Activated naive CD4-positive, alpha-beta T cell treated with anti-CD3 and anti-CD28 coated beads for 36 hours (primary cell): ENCODE measurements at regions not wholly inside any gene's neighbourhood (a gene's known extent, or its start where the extent isn't known, plus 50 kb on each side); places are given as distances from the start of the nearest gene placed in this dataset.
"Not testable (repeated sequence)": the region's sequence is repeated elsewhere in the genome, so short reads cannot be mapped to it uniquely, and the experiment has no call there.

Source experiments
- CTCF ChIA-PET: fragments of 350-600 bp; sonication (Branson Sonifier 250); formaldehyde crosslinking; loops from one replicate; lab custom pipeline; 2021; ENCODE audit warnings: antibody characterized with exemption; lab: Charles Lee
- DNase-seq: peaks from one replicate; pipeline ENCODE4 v3.0.0-alpha.2; 2020
- H3K27ac Mint-ChIP-seq: one replicate; pipeline ENCODE4 v1.8.0; 2021; ENCODE audit warnings: mild to moderate bottlenecking, mixed read lengths
- H3K27me3 Mint-ChIP-seq: one replicate; pipeline ENCODE4 v1.8.0; 2021; ENCODE audit warnings: low read depth, mixed read lengths
- H3K36me3 Mint-ChIP-seq: one replicate; pipeline ENCODE4 v1.8.0; 2021; ENCODE audit warnings: low read depth, mixed read lengths
- H3K4me1 Mint-ChIP-seq: one replicate; pipeline ENCODE4 v1.8.0; 2021; ENCODE audit warnings: low read depth, mixed read lengths
- H3K4me3 Mint-ChIP-seq: one replicate; pipeline ENCODE4 v1.8.0; 2021; ENCODE audit warnings: mild to moderate bottlenecking, moderate library complexity, mixed read lengths
- H3K9me3 Mint-ChIP-seq: one replicate; pipeline ENCODE4 v1.8.0; 2021; ENCODE audit warnings: mixed read lengths
- intact Hi-C: fragments of 100-400 bp; cut with micrococcal nuclease; formaldehyde crosslinking; loops from one replicate; pipeline ENCODE4 v1.15.1; 2023

DNA sequence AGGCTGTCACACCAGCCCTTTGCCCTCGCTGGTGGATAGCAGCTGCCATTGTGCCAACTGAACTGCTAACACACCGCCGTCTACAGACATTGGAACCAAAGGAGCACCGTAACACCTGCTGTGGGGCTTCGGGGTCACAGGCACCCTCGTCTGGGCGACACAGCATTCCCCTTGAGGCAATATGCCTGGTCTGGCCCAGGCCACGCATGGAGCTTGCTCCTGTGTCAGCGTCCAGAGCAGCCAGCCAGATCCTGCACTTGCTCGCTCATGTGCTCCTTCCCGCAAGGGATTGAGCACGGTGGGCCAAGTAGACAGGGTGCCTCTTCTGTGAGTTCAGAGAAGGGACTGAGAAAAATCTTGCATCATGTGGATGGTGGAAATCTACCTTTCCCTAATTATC, 314.6 kb upstream of the PLD5 start:
- CTCF ChIA-PET = no interaction called here
- intact Hi-C loops = no loop called here
- no peaks in the 10 kb centered on the region for H3K4me1 Mint-ChIP-seq

DNA sequence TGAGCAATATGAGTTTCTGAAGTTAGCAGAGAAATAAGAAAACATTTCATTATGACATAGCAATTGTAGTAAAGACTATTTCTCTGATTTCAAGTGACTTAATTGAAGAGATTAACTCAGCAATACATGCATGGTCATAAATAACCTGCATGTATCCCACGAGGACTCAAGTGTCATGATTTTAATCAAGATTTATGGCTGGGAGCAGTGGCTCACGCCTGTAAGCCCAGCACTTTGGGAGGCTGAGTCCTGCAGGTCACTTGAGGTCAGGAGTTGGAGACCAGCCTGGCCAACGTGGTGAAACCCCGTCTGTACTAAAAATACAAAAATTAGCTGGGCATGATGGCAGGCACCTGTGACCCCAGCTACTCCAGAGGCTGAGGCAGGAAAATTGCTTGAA, 311.9 kb upstream of the PLD5 start:
- no peaks in the 10 kb centered on the region for H3K36me3 Mint-ChIP-seq
- DNase-seq = no peak
- no peaks in the 10 kb centered on the region for H3K4me1 Mint-ChIP-seq
- no peaks in the 10 kb centered on the region for H3K27me3 Mint-ChIP-seq
- intact Hi-C loops = no loop called here
- CTCF ChIA-PET = no interaction called here
- H3K4me3 Mint-ChIP-seq = no peak overlapping the region
- peaks cover 3% of the 10 kb centered on the region for H3K9me3 Mint-ChIP-seq
- H3K27ac Mint-ChIP-seq = no peak overlapping the region

More for the DNA sequence above, 314.6 kb upstream of the PLD5 start:
- H3K27ac Mint-ChIP-seq = no peak overlapping the region
- no peak for DNase-seq
- H3K4me3 Mint-ChIP-seq = no peak overlapping the region
- no peaks in the 10 kb centered on the region for H3K36me3 Mint-ChIP-seq
- H3K9me3 Mint-ChIP-seq = peaks cover 5% of the 10 kb centered on the region
- no peaks in the 10 kb centered on the region for H3K27me3 Mint-ChIP-seq

DNA sequence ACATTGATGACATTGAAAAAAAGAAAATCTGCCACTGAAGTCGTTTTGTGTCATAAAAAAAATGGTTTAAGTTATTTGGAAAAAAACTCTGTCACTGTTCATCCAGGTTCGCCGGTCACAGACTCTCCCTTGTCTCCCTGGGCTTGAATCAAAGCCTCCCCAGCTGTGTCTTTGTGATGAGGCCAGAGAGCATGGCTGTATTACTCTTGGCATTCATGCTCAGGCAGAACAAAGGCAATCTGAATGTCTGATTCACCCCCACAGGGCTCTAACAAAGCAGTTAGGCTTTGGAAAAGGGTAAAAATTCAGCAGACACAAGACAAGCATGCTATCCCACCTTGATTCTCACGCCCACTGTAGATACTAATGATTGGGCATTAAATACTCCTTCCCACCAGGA, 304.3 kb upstream of the PLD5 start:
- Mint-ChIP-seq H3K36me3 (no peaks in the 10 kb centered on the region), H3K4me3 (no peak overlapping the region), H3K27me3 (peaks cover 3% of the 10 kb centered on the region), H3K9me3 (peaks cover 4% of the 10 kb centered on the region), H3K27ac (no peak overlapping the region), H3K4me1 (no peaks in the 10 kb centered on the region)
- no peak for DNase-seq
- CTCF ChIA-PET = no interaction called here
- intact Hi-C loops = no loop called here

DNA sequence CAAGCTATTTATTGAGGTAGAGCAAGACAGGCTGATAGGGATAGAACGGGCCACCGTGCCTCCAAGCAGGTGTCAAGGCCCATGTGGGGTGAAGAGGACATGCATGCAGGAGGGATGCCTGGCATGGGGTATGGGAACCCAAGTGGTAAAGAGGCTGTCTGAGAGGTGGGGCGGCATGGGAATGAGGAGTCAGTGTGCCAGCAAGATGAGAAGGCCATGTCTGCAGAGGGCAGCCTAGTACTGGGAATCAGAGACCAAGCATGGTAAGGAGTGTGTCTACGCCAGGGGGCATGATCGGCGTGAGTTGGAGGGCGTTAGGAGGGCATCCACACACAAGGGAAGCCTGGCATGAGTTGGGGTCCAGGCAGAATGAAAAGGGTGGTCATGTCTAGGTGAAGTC, 303.7 kb upstream of the PLD5 start:
- Mint-ChIP-seq H3K27me3 (peaks cover 3% of the 10 kb centered on the region), H3K36me3 (no peaks in the 10 kb centered on the region), H3K9me3 (peaks cover 4% of the 10 kb centered on the region), H3K4me3 (no peak overlapping the region), H3K27ac (no peak overlapping the region), H3K4me1 (no peaks in the 10 kb centered on the region)
- no peak for DNase-seq
- intact Hi-C loops = no loop called here
- CTCF ChIA-PET = no interaction called here

DNA sequence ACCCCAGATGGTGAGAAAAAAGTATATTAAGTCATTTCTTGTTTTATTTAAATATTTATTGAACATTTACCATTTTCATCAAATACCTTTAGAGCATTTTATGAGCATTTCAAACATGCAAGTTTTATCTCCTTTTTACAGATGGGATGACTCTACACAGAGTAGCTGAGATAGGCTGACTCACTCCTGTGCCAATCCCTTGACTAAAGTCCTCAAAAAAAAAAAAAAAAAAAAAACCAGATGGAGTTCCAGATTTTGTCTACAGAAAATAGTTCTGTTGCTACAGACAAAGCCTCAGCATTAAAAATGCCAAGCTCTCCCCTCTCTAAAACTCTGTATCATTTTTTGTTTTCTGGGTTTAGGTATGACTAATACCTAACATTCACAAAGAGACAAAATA, 303.0 kb upstream of the PLD5 start:
- intact Hi-C loops = no loop called here
- CTCF ChIA-PET = no interaction called here
- no peaks in the 10 kb centered on the region for H3K36me3 Mint-ChIP-seq
- H3K4me3 Mint-ChIP-seq = no peak overlapping the region
- no peaks in the 10 kb centered on the region for H3K4me1 Mint-ChIP-seq
- H3K9me3 Mint-ChIP-seq = peaks cover 4% of the 10 kb centered on the region
- no peak overlapping the region for H3K27ac Mint-ChIP-seq
- H3K27me3 Mint-ChIP-seq = peaks cover 3% of the 10 kb centered on the region
- no peak for DNase-seq

DNA sequence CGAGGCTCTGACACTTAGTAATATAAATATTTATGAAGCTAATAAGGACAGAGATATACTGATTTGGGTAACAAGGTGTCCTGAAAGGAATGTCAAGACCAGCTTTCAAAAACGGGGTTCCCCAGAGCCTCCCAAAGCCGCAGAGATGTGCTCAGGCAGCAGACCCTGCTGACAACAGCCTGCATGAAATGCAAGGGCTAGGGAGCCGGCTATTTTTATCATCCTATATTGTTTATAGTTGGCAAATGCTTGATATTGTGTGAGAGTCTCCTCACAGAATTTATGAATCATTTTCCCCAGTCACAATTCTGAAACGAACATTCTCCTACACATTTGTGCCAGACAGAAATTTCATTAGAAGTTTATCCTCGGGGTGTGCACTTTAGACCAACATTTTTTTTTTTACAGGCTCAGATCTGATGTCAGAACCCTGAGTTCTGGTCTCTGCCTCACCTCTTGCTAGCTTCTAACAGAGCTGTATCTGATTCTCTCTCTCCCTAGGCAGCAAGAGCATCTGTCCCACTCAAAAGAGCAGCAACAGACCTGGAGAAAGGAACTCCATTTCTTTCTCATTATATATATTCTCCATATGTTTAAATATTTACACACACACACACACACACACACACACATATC, 302.3 kb upstream of the PLD5 start:
- no peak for DNase-seq
- intact Hi-C loops = no loop called here
- peaks cover 4% of the 10 kb centered on the region for H3K9me3 Mint-ChIP-seq
- no peak overlapping the region for H3K27ac Mint-ChIP-seq
- H3K4me1 Mint-ChIP-seq = no peaks in the 10 kb centered on the region
- no peaks in the 10 kb centered on the region for H3K36me3 Mint-ChIP-seq
- CTCF ChIA-PET = no interaction called here
- H3K27me3 Mint-ChIP-seq = peaks cover 3% of the 10 kb centered on the region
- no peak overlapping the region for H3K4me3 Mint-ChIP-seq

DNA sequence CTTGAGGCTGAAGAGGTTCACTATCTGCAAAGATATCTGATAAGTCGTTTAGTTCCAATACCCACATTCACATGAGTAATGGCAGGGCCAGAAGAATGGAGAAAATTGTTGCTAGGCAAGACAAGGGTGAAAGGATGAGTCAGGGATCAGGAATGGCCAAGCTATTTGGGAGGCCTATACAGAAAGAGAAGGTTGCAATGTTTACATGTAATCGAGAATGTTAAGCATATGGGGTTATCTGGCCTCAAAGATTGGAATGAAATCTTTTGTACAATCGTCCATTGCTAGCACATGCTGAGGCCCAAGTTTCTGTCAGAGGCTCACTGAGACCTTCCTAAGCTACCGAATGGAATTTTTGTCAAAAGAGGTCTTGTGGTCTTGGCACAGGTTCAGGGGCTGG, 299.9 kb upstream of the PLD5 start:
- CTCF ChIA-PET = no interaction called here
- no peaks in the 10 kb centered on the region for H3K36me3 Mint-ChIP-seq
- H3K9me3 Mint-ChIP-seq = no peaks in the 10 kb centered on the region
- no peak overlapping the region for H3K4me3 Mint-ChIP-seq
- H3K4me1 Mint-ChIP-seq = no peaks in the 10 kb centered on the region
- H3K27ac Mint-ChIP-seq = no peak overlapping the region
- no peak for DNase-seq
- intact Hi-C loops = no loop called here
- H3K27me3 Mint-ChIP-seq = peaks cover 3% of the 10 kb centered on the region

DNA sequence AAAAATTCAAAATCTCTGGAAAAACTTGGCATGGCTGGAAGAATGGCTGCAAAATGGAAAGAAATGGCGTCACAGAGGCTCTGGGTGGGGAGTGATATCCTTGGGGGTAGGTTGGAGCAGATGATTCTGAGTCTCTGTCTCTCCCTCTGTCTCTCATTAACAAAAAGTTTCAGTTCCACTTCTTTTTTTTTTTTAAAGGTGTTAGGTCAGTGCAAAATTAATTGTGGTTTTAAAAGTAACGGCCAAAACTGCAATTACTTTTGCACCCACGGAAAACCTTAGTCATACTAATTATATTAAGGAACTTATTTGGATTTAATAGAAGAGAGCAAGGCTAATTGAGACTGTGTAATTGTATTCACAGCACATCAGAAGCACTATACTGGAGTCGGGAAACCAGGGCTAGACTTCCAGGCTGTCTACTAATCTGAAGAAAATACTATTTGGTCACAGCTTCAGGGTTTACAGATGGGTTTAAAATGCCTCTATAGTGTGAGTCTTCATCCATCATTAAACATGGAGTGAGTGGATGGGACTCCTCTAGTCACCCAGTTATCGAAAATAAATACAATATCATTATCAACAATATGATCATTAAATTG, 289.1 kb upstream of the PLD5 start:
- CTCF ChIA-PET = no interaction called here
- no peak for DNase-seq
- Mint-ChIP-seq H3K36me3 (no peaks in the 10 kb centered on the region), H3K4me1 (no peaks in the 10 kb centered on the region), H3K4me3 (no peak overlapping the region), H3K27ac (no peak overlapping the region), H3K27me3 (peaks cover 17% of the 10 kb centered on the region), H3K9me3 (no peaks in the 10 kb centered on the region)
- intact Hi-C loops = no loop called here

DNA sequence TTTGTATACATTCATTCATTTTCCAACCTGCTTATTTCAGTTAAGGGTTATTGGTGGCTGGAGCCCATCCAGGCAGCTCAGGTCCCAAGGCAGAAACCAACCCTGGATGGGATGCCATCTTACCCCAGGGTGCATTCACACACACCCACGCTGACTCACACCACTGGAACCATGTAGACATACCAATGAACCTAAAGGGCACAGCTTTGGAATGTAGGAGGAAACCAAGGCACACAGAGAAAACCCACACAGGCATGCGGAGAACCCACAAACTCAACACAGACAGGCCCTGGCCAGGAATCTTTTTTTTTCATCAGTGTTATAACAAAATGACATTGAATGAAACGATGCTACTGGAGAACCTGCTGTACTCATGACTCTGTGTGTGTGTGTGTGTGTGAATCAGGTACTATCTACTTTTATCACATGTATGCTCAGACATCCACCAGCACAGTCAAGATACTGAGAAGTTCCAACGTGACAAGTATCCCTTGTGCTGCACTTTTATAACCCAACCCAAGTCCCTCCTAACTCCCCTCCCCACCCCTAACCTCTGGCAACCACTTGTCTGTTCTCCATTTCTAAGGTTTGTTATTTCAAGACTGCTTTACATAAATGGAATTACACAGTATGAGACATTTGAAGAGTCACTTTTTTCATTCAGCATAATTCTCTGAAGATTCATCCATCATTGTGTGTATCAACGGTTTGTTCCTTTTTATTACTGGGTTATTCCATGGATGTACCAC, 286.8 kb upstream of the PLD5 start:
- DNase-seq = no peak
- Mint-ChIP-seq H3K27me3 (peaks cover 15% of the 10 kb centered on the region), H3K4me3 (no peak overlapping the region), H3K9me3 (no peaks in the 10 kb centered on the region), H3K27ac (no peak overlapping the region), H3K4me1 (no peaks in the 10 kb centered on the region), H3K36me3 (no peaks in the 10 kb centered on the region)
- intact Hi-C loops = no loop called here
- CTCF ChIA-PET = no interaction called here

DNA sequence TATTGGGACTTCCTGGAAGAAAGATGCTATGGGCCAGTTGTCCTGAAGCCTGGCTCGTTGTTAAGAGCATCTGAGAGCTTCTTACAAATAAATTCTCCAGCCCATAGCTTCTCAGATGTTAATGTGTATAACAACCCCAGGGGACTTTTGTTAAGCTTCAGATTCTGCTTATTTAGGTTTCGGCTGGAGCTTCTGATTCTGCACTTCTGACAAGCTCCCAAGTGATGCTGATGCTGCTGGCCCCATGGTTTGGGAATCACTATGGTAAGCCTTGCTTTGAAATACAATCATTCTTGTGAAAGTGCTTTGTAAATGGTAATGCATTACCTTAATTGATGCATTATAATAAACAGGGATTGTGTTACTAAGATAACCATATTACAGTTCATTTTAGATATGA, 281.8 kb upstream of the PLD5 start:
- H3K4me3 Mint-ChIP-seq = no peak overlapping the region
- H3K9me3 Mint-ChIP-seq = no peaks in the 10 kb centered on the region
- no peak for DNase-seq
- H3K4me1 Mint-ChIP-seq = no peaks in the 10 kb centered on the region
- CTCF ChIA-PET = no interaction called here
- intact Hi-C loops = no loop called here
- no peaks in the 10 kb centered on the region for H3K36me3 Mint-ChIP-seq
- no peak overlapping the region for H3K27ac Mint-ChIP-seq
- no peaks in the 10 kb centered on the region for H3K27me3 Mint-ChIP-seq

DNA sequence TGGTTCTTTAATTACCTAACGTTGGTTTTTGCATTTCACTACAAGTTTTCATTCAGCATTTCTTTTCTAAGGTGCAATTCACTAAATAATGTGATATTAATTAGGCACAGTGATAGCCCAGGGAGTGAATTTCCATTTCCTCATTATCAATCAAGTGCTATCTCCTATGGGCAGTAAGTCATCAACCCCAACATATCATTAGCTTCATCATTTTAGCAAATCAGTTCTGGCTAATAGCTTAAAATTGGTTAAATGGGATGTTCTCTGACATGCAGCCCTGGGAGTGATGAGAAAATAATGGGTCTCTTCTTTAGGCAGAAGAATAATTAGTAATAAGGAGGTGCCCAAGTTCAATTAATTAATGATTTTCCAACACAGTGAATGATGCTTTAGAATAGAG, 280.9 kb upstream of the PLD5 start:
- H3K27me3 Mint-ChIP-seq, H3K4me1 Mint-ChIP-seq, CTCF ChIA-PET, DNase-seq, H3K4me3 Mint-ChIP-seq, H3K36me3 Mint-ChIP-seq, intact Hi-C loops, H3K27ac Mint-ChIP-seq, H3K9me3 Mint-ChIP-seq: not testable (repeated sequence)

DNA sequence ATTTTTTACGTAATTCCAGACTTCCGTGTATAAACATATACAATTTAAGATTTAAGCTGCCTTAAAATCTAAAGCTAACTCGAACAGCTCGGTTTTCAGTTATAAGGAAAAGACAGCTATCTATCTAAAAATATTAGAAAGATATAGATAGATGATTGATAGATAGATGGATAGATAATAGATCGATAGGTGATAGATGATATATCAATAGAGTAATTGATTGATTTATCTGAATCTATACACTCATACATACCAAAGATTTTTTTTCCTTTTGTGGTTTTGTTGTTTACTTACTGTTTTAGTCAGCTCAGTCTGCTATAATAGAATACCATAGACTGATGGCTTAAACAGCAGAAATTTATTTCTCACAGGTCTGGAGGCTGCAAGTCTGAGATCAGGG, 278.5 kb upstream of the PLD5 start:
- H3K9me3 Mint-ChIP-seq = no peaks in the 10 kb centered on the region
- no peak for DNase-seq
- CTCF ChIA-PET = no interaction called here
- no peak overlapping the region for H3K27ac Mint-ChIP-seq
- no peak overlapping the region for H3K4me3 Mint-ChIP-seq
- no peaks in the 10 kb centered on the region for H3K36me3 Mint-ChIP-seq
- H3K27me3 Mint-ChIP-seq = peaks cover 3% of the 10 kb centered on the region
- intact Hi-C loops = no loop called here
- H3K4me1 Mint-ChIP-seq = no peaks in the 10 kb centered on the region

DNA sequence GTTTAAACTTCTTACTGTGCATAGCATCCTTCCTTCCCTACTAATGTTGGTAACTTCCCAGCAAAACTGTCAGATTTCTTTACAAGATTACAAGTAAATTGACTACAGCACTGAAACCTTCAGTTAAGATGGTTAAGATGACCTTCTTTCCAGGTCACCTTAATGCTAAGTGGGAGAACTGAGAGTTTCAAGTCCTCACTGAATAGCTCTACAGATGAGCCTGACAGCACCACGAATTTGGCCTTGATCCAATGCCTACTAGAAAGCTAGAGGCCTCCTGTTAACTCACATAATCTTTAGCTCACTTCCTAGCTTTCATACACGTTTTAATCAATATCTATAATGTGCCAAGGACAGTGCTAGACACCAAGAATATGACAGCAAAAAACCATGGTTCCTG, 276.0 kb upstream of the PLD5 start:
- no peaks in the 10 kb centered on the region for H3K4me1 Mint-ChIP-seq
- CTCF ChIA-PET = no interaction called here
- DNase-seq = no peak
- no peaks in the 10 kb centered on the region for H3K9me3 Mint-ChIP-seq
- H3K27me3 Mint-ChIP-seq = peaks cover 6% of the 10 kb centered on the region
- no peak overlapping the region for H3K27ac Mint-ChIP-seq
- H3K36me3 Mint-ChIP-seq = no peaks in the 10 kb centered on the region
- intact Hi-C loops = no loop called here
- H3K4me3 Mint-ChIP-seq = no peak overlapping the region
